ENCODE measurements at regions not wholly inside any gene's neighbourhood (a gene's known extent, or its start where the extent isn't known, plus 50 kb on each side); places are given as distances from the start of the nearest gene placed in this dataset.
"Not testable (repeated sequence)": the region's sequence is repeated elsewhere in the genome, so short reads cannot be mapped to it uniquely, and the experiment has no call there.

- H3K9me2 ChIP-seq (ENCODE audit: insufficient read depth, low read length): no peaks in the 10 kb centered on the region
- no peaks in the 10 kb centered on the region for H3K79me2 ChIP-seq (ENCODE audit: insufficient read depth, low read depth, low read length)
- ChIA-PET POLR2A (interaction anchor here (1.4 kb wide), 1 partner anchor 18 kb away, joined by 4 read pairs; no protein-coding TSS in a partner anchor), CTCF (ENCODE audit: unreplicated experiment) (no interaction called here)
- no peak for TF ChIP-seq CTCF (conservative IDR thresholded peaks at IDR 0.05; ENCODE audit: low read length)
- TF ChIP-seq EZH2phosphoT487 (IDR thresholded peaks at IDR 0.05; ENCODE audit: borderline replicate concordance, low read depth, low read length): no peak
- H3K4me2 ChIP-seq (ENCODE audit: low read length): no peak overlapping the region
- H3K4me3 ChIP-seq (ENCODE audit: low read depth, low read length, poor library complexity, severe bottlenecking): no peak overlapping the region
- no peaks in the 10 kb centered on the region for H3K4me1 ChIP-seq (ENCODE audit: insufficient read depth, low read length, poor library complexity, severe bottlenecking)
- intact Hi-C loops (cut with micrococcal nuclease; ENCODE audit: unreplicated experiment): no loop called here
- no TSS peak for BruUV-seq (replicated peaks)
- H3K27ac ChIP-seq (ENCODE audit: low read depth, low read length, poor library complexity, severe bottlenecking): no peak overlapping the region
- DNase-seq (ENCODE audit: low spot score): no peak
- H4K20me1 ChIP-seq (ENCODE audit: insufficient read depth, low read length): no peaks in the 10 kb centered on the region
- no peaks in the 10 kb centered on the region for H3K36me3 ChIP-seq (ENCODE audit: insufficient read depth, low read length)
- H3K9me3 ChIP-seq (ENCODE audit: low read length): no peaks in the 10 kb centered on the region
- no peak overlapping the region for H2AFZ ChIP-seq (ENCODE audit: low read length)
Measured at GRCh38 chr12:102317155-102317554, 119.5 kb upstream of the PMCH start.

GRCh38 chr12:102316723-102317122 is 119.1 kb upstream of the PMCH start:
- H3K9me2 ChIP-seq (ENCODE audit: insufficient read depth, low read length): no peaks in the 10 kb centered on the region
- no peak overlapping the region for H3K27ac ChIP-seq (ENCODE audit: low read depth, low read length, poor library complexity, severe bottlenecking)
- H3K9me3 ChIP-seq (ENCODE audit: low read length): no peaks in the 10 kb centered on the region
- CTCF ChIA-PET (ENCODE audit: unreplicated experiment): no interaction called here
- POLR2A ChIA-PET: interaction anchor here (1.4 kb wide), 1 partner anchor 18 kb away, joined by 4 read pairs; no protein-coding TSS in a partner anchor
- H3K79me2 ChIP-seq (ENCODE audit: insufficient read depth, low read depth, low read length): no peaks in the 10 kb centered on the region
- no peaks in the 10 kb centered on the region for H4K20me1 ChIP-seq (ENCODE audit: insufficient read depth, low read length)
- no peak for TF ChIP-seq EZH2phosphoT487 (IDR thresholded peaks at IDR 0.05; ENCODE audit: borderline replicate concordance, low read depth, low read length)
- TF ChIP-seq CTCF (conservative IDR thresholded peaks at IDR 0.05; ENCODE audit: low read length): no peak
- no TSS peak for BruUV-seq (replicated peaks)
- no peaks in the 10 kb centered on the region for H3K36me3 ChIP-seq (ENCODE audit: insufficient read depth, low read length)
- no peak overlapping the region for H2AFZ ChIP-seq (ENCODE audit: low read length)
- H3K4me2 ChIP-seq (ENCODE audit: low read length): no peak overlapping the region
- intact Hi-C loops (cut with micrococcal nuclease; ENCODE audit: unreplicated experiment): no loop called here
- no peaks in the 10 kb centered on the region for H3K4me1 ChIP-seq (ENCODE audit: insufficient read depth, low read length, poor library complexity, severe bottlenecking)
- no peak overlapping the region for H3K4me3 ChIP-seq (ENCODE audit: low read depth, low read length, poor library complexity, severe bottlenecking)
- DNase-seq (ENCODE audit: low spot score): no peak

GRCh38 chr12:102314821-102315220 is 117.2 kb upstream of the PMCH start:
- H4K20me1 ChIP-seq (ENCODE audit: insufficient read depth, low read length): no peaks in the 10 kb centered on the region
- no peaks in the 10 kb centered on the region for H3K79me2 ChIP-seq (ENCODE audit: insufficient read depth, low read depth, low read length)
- H3K36me3 ChIP-seq (ENCODE audit: insufficient read depth, low read length): no peaks in the 10 kb centered on the region
- H2AFZ ChIP-seq (ENCODE audit: low read length): no peak overlapping the region
- H3K9me2 ChIP-seq (ENCODE audit: insufficient read depth, low read length): no peaks in the 10 kb centered on the region
- no peak overlapping the region for H3K27ac ChIP-seq (ENCODE audit: low read depth, low read length, poor library complexity, severe bottlenecking)
- no peaks in the 10 kb centered on the region for H3K4me1 ChIP-seq (ENCODE audit: insufficient read depth, low read length, poor library complexity, severe bottlenecking)
- H3K9me3 ChIP-seq (ENCODE audit: low read length): no peaks in the 10 kb centered on the region
- DNase-seq (ENCODE audit: low spot score): no peak
- ChIA-PET POLR2A (interaction anchor here (0.7 kb wide), 1 partner anchor 60 kb away, joined by 3 read pairs; no protein-coding TSS in a partner anchor), CTCF (ENCODE audit: unreplicated experiment) (no interaction called here)
- H3K4me2 ChIP-seq (ENCODE audit: low read length): no peak overlapping the region
- intact Hi-C loops (cut with micrococcal nuclease; ENCODE audit: unreplicated experiment): no loop called here
- TF ChIP-seq EZH2phosphoT487 (IDR thresholded peaks at IDR 0.05; ENCODE audit: borderline replicate concordance, low read depth, low read length) (no peak), CTCF (conservative IDR thresholded peaks at IDR 0.05; ENCODE audit: low read length) (no peak)
- H3K4me3 ChIP-seq (ENCODE audit: low read depth, low read length, poor library complexity, severe bottlenecking): no peak overlapping the region
- no TSS peak for BruUV-seq (replicated peaks)

GRCh38 chr12:102313116-102313971 is 115.7 kb upstream of the PMCH start:
- BruUV-seq (replicated peaks); H3K4me2 ChIP-seq (ENCODE audit: low read length); H3K79me2 ChIP-seq (ENCODE audit: insufficient read depth, low read depth, low read length); H3K4me1 ChIP-seq (ENCODE audit: insufficient read depth, low read length, poor library complexity, severe bottlenecking); H3K9me3 ChIP-seq (ENCODE audit: low read length); H4K20me1 ChIP-seq (ENCODE audit: insufficient read depth, low read length); POLR2A ChIA-PET; CTCF ChIA-PET (ENCODE audit: unreplicated experiment); intact Hi-C loops (cut with micrococcal nuclease; ENCODE audit: unreplicated experiment); DNase-seq (ENCODE audit: low spot score); H3K4me3 ChIP-seq (ENCODE audit: low read depth, low read length, poor library complexity, severe bottlenecking); H3K9me2 ChIP-seq (ENCODE audit: insufficient read depth, low read length); H3K36me3 ChIP-seq (ENCODE audit: insufficient read depth, low read length); H3K27ac ChIP-seq (ENCODE audit: low read depth, low read length, poor library complexity, severe bottlenecking); H2AFZ ChIP-seq (ENCODE audit: low read length): not testable (repeated sequence)

Data from OCI-LY7 (cell line).